HG02763 (cell line): ENCODE measurements at regions not wholly inside any gene's neighbourhood (a gene's known extent, or its start where the extent isn't known, plus 50 kb on each side); places are given as distances from the start of the nearest gene placed in this dataset.
"Not testable (repeated sequence)": the region's sequence is repeated elsewhere in the genome, so short reads cannot be mapped to it uniquely, and the experiment has no call there.

Source experiments
- ATAC-seq: cut with Tn5 transposase; IDR thresholded peaks from one replicate; pipeline ENCODE4 v1.9.1; 2021; ENCODE audit warnings: mild to moderate bottlenecking, moderate library complexity; ENCODE audit not compliant: unreplicated experiment

DNA sequence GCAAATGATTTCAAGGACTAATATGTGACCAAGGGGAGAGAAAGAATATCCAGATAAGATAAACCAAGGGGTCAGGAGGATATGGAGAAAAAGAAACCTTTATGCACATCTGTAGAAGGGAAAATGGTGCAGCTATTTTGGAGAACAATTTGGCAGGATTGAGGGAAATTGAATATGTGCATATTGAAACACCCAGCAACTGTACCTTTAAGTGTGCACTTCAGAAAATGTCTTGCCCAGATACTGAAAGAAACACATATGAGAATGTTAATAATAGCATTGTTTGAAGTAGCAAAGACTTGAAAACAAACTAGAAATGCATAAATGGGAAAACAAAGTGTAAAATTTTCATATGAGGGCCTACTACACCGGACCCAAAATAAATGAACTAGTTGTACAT is 599.6 kb downstream of the PSAT1 start:
- ATAC-seq: no peak

DNA sequence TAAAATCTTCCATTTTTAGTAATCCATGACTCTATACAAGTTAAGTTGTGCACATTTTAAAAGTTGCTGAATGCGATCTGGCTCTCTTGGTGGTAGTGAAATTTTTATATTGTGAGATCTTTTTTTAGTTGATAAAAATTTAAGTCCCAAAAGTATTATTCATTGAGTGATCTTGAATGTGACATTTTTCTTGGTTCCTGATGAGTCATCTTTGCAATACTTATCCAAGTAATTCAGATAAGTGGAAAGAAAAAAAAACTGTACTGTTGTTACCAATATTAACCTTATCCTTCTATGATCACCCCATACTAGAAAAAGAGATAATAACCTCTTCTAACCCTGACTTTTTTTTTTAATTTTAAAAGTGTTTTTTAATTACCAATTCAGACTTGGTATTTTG is 601.3 kb downstream of the PSAT1 start:
- no peak for ATAC-seq

DNA sequence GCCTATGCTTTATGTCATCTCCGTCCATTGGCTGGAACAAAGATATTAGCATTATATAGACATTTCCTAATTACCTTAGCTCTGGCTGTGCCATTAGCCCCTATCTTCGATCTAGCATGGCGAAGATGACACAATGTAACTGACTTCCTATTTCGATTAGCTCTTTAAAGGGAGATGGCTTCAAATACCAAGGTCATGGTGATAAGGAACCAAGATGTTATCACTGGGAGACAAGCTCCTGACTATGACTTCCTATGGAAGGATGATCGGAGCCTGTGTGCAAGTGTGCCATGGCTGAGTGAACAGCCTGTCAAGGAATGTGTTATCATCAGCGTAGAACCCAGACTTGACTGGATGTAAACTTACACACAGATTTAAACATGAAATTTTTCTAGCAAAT is 602.1 kb downstream of the PSAT1 start:
- no peak for ATAC-seq

DNA sequence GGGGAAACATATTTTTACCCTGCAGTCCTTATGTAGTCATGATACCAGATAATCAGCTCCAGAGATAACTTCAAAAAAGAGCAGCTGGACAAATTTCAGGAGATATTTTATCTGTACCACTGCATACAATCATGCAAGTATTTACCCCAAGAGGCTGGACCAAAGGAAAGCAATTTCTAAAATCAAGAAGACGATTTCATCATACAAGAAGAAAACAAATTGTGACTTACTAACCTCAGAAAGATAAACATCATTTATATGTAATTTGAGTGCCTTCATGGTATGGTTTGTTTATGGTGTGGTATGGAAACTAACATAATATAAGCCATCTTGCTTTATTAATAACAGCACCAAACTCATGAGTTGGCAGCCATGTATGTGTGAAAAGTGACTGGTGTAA is 603.6 kb downstream of the PSAT1 start:
- no peak for ATAC-seq

DNA sequence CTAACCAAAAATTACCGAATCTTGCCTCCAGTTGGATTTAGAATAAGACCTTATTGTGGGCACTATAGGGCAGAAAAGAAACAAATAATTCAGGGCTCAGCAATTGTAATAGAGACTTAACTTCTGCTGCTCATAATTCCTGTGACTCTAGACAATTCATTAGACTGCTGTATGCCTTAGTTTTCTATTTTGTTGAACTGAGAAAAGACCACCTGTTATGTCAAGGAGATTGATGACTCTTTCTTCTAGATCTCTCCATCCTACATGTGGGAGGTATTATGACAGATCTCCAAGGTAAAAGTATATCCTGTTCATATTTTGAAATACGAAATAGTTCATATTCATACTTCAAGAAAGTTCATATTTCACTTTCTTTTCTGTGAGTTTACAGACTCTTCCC is 605.1 kb downstream of the PSAT1 start:
- no peak for ATAC-seq

DNA sequence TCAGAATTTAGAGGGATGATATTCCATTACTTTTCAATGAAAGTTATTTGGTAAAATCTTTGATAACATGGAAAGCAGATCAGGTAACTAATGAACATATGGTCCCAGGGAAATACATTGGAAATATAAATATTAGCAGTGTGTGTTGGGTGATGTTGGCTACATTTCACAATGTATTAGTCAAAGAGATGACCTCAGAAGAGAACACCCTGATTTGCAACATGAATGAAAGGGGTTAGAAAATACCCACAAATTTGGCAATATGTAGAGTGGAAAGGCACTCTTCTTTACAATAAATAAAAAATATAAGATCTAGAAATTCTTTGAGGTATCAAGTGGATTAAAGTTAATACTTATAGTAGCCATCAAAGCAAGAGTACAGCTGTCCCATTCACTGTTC is 606.7 kb downstream of the PSAT1 start:
- ATAC-seq: no peak

DNA sequence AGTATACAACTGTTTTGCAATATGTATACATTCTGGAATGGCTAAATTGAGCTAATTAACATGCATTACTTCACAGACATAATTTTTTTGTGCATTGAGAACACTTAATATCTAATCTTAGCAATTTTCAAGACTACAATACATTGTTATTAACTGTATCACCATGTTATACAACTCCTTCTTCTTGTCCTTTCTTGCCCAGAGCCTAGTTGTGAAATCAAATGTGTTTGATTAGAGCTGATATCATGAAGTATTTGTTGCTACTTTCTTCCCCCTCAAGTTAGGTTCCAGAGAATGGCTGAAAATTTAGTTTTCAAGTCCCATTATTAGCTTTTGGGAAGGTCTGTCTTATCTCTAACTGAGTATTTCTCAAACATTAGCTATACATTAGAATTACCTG is 607.8 kb downstream of the PSAT1 start:
- ATAC-seq: no peak

DNA sequence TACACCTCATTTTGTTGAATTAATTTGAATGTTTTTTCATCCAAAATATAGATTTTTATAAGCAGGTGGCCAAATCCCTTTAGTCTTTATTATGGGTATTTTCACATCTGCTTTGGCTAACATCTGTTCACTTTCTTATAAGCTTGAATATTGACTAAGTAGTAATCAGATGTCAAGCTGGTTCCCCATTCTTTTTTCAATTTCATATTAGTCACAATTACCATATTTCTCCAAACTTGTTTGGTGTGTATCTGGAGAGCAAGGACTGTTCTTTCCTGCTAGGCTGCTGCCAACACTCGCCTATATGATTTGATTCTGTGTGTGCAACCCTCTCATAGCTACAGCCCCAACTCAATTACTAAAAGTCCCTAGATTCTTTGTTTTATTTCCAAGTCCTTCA is 608.5 kb downstream of the PSAT1 start:
- ATAC-seq: no peak

DNA sequence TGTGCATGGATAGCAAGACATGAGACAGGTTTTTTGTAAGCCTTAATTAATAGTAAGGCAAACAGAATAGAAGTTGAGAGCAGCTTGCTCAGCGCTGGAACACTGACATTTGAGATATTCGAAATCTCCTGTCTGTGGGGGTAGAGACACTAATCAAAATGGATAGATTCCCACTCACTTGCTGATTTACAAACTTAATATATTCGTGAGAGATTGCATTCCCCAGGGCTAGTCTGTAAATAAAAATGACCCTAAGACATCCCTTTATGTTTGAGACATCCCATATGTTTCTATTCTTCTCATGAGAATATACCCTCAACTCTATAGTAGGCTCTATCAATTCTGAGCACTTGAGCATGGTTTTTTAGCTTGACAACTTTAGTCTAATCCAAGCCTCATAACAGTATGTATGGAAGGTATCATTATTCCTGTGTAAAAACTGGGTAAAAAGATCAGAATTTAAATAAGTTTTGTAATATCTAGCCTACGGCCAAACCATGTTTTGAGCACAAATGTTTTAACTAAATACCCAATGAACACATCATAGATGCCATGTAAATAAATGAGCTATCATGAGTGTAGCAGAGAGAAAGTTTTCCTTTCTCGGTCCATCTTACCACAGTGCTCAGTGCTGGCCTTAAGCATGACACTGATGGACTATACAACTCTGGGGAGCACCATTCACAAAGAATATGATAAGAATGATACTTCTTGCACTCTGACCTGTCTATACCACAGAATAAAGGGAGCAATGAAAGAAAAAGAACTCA is 609.2 kb downstream of the PSAT1 start:
- ATAC-seq: no peak

DNA sequence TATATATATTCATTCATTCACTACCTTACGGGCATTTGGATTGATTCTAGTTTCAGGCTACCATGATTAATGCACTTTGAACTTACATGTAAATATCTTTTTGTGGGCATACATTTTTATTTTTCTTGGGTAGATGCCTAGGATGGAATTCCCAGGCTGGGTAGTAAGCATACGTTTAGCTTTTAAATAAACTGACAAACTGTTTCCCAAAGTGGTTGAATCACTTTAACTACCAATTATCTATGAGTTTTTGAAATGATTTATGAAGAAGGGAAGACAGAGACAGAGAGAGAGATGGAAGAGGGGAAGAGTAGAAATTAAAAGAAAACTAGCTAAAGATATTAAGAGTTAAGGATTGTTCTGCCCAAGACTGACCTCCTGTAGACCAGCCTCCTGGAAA is 612.6 kb downstream of the PSAT1 start:
- ATAC-seq: no peak

DNA sequence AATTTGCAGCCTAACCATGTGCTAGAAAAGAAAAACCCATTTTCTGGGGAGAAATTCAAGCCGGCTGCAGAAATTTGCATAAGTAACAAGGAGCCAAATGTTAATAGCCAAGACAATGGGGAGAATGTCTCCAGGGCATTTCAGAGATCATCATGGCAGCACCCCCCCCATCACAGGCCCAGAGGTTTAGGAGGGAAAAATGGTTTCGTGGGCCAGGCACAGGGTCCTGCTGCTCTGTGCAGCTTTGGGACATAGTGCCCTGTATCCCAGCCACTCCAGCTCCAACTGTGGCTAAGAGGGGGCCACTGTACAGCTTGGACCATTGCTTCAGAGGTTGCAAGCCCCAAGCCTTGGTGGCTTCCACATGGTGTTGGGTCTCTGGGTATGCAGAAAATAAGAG is 620.0 kb downstream of the PSAT1 start:
- not testable (repeated sequence) for ATAC-seq

DNA sequence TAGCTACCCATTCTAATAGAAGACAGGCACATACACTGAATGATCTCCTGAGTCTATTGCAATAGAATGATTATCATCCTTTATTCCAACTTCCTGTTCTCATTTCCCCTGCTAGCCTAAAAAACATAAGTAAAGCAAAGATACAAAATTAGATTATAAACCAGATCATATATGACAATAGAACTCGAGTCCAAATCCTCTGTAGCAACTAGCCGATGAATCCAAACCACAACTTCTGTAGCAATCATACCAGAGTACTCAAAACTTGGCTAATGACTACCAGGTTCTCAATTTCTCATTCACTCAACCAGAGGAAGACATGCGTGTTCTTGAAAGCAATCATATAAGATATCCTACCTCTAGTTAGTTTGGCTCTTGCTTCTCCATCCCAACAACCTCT is 622.1 kb downstream of the PSAT1 start:
- ATAC-seq: no peak

DNA sequence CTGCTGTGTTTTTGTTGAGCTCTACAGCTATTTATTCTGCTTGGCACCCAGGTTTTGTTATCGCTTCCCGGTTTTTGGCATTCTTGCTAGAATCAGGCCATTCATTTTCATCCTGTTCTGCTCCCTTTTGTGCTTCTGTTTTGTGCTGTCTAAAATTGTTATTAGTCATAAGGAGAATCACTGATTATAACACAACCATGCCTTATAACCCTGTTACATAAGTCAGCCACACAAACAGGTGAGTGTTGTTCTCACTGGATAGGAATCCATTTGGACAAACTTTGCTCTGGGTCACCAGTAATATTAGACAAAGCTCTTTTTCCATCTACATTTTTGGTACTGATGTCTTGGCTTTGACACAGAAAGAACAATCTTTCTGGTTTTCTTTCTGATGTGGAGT is 622.8 kb downstream of the PSAT1 start:
- no peak for ATAC-seq

DNA sequence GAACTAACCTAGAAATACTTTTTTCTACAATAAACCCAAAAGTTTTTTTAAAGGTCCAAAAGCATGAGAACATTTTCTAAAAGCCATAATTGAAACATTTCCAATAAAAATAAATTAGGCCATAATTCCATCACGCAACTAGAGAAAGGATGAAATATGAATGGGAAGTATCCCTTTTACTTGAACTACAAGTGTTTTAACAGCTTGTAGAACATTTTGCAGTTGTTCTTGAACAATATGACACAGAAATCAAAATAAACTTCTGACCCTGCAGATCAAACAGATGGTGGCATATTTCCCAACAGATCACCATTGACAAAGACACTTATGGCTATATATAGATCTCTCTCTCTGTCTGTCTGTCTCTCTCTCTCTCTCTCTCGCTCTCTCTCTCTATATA is 624.4 kb downstream of the PSAT1 start:
- ATAC-seq: no peak

DNA sequence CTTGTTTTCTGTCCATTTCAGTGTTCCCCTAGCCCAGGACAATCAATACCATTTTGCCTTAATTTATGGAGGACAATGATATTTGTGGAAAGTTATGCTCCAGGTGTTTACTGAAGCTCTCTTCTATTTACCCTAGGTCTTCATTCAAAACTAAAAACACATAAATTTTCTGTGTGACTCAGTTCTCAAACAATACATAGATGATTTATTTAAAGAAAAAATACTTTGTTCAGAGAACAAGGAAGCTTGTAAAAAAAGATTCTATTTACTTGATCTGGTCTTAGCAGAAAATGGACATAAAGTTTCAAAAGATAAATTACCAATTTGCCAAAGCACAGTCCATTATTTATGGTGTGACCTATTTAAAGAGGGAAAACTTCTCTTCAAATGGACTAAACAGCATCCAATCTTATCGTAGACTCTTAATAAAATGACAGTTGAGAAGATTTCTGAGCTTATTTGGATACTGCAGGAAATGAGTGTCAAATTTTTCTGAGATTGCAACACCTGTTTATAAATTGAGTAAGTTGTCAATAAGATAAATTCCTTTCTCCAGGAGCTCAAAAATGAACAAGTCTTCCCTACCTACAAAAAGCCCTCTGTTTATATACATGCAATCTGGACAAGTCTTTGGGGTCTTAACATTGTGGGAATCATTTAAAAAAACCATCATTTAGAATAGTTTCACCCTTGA is 627.2 kb downstream of the PSAT1 start:
- ATAC-seq: no peak

DNA sequence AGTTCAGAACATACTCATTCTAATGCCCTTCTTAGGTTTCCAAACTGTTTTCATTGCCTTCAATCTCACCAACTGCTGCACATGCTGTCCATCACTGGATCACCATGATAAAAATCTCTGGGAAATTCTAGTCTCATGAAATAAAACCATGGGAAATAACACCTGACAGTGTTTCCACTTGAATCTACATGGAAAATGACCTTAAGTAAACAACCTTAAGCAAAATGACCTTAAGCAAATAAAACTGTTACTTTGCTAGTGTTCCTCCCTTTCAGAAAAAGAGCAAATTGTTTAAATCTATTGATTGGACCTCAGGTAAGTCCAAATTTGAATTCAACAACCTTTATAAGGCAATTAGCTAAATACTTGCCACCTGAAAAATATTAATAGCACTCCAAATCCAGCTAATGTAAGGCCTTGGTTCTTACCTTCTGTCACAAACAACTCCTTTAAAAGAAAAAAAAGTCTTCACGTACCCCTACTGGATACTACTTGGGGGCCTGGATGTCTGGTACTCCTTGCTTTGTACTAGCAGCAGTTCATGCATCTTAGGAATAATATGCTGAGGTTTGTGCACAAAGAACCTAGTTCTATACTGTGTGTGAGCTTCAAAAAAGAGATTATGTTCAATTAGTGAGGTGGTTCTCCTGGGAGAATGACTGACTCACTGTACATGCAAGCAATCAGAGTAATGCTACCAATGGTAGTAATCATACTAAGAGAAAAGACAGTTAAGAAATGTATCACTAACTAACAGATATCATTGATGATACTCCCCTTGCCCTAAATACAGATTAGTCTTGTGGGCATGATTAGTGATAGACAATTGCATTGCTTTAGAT is 630.4 kb downstream of the PSAT1 start:
- no peak for ATAC-seq

DNA sequence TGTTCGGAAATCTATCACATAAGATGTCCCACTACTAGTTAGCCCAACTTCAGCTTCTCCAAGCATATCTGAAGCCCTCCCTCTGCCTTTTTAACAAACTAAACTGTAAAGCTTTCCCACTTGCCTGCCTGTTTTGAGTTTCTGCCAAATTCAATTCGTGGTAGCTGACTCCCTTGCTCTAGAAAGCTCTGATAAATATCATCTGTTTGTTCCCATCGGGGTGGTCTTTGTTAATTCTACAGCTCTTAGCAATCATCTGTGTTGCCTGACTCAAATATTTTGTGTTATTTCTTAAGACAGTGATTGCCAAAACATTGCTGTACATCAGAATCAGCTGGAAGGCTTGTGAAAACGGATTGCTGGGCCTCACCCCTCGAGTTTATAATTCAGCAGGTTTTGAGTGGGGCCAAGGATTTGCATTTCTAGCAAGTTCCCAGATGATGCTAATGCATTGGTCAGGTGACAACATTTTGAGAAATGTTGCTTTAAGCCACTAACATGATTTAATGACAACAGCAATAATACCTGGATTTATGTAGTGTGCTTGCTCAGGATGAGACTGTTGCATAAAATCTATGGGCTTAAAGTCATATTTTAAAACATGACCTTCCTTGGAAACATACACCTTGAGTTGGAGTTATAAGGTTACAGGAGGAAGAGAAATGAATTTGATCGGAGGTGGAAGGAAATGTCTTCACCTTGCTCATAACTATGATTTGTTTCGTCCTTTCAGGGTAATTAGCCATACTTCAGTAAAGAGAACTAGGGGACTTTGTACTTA is 631.9 kb downstream of the PSAT1 start:
- no peak for ATAC-seq

DNA sequence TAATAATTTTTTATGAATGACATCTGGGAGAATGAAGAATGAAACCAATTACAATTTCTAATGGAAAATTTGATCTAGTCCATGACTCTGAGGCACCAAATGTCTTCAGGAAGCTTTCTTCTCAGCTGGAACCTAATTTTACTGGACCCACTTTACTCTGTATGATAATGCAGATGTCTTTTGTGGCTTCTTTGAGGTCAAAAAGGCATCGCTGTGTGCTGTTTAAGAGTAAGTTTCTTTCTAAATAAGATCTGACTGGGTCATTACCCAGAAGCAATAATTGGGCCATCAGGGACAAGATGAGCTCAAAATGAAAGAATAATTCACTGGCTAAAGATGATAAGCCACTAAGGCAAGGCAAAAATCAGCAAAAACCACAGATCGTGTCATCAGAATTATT is 633.4 kb downstream of the PSAT1 start:
- no peak for ATAC-seq

DNA sequence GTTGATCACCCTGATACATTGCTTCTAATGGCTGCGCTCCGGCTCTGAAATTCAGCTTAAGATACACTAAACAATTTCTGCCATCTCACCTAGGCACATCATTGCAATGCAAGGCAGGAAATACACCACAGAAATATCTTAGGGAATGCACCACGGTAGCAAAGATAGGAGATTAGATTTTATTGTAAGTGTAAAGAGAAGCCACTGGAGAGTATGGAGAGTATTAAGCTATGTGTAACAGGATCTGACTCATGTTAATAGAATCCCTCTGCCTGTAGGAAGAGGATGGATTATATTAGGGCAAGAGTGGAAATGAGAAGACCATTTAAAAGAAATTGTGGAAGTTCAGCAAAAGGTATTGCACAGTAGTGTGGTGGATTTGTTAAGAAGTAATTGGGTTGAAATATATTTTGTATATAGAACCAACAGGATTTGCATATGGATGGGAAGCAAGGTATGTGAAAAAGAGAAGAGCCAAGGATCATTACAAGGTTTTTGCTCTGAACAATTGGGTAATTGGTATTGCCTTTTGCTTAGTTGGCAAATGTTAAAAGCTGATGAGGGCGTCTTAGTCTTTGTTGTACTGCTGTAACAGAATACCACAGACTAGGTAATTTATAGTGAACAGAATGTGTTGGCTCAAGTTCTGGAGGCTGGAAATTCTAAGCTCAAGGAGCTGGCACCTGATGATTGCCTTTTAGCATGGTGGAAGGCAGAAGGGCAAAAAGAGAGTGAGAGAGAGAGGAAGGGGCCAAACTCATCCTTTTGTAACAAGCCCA is 636.1 kb downstream of the PSAT1 start:
- ATAC-seq: no peak

DNA sequence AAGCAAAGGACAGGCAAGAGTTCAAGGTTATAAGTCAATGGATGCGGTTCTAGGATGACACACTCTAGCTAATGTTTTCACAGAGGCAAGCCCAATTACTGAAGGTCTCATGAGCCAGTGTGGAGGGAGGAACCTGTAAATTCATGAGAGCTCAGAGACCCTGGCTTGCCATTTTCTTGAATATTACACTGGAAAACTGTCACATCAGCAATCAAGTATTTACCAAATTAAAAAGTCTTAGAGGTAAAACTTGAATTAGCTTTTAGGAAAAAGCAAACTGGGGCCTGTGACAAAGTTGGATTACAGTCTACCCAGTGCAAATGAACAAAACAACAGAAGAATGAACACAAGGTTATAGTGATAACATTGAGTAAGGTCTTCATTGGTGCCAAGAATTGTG is 636.9 kb upstream of the TLE4 start:
- ATAC-seq: no peak
